ENCODE measurements at regions not wholly inside any gene's neighbourhood (a gene's known extent, or its start where the extent isn't known, plus 50 kb on each side); places are given as distances from the start of the nearest gene placed in this dataset.

- DNase-seq = peak; percentile 82
These were observed 954.0 kb upstream of the TENM3 start for GRCh38 chr4:181289198-181289597.

- no peak for DNase-seq
These were observed 951.6 kb upstream of the TENM3 start for GRCh38 chr4:181291615-181292014.

GRCh38 chr4:181293014-181293413 is 950.2 kb upstream of the TENM3 start:
- DNase-seq = no peak

GRCh38 chr4:181293541-181293940 is 949.7 kb upstream of the TENM3 start:
- DNase-seq = no peak

GRCh38 chr4:181294421-181294820 is 948.8 kb upstream of the TENM3 start:
- DNase-seq = no peak

GRCh38 chr4:181301735-181302710 is 941.2 kb upstream of the TENM3 start:
- peak; percentile 87 for DNase-seq

- no peak for DNase-seq
These were observed 935.4 kb upstream of the TENM3 start for GRCh38 chr4:181307824-181308223.

- peak; percentile 68 for DNase-seq
These were observed 934.5 kb upstream of the TENM3 start for GRCh38 chr4:181308476-181309312.

GRCh38 chr4:181312066-181312465 is 931.1 kb upstream of the TENM3 start:
- no peak for DNase-seq

GRCh38 chr4:181319629-181320028 is 923.6 kb upstream of the TENM3 start:
- DNase-seq = no peak

- DNase-seq = no peak
These were observed 920.1 kb upstream of the TENM3 start for GRCh38 chr4:181323061-181323460.

GRCh38 chr4:181330654-181331201 is 912.5 kb upstream of the TENM3 start:
- DNase-seq = no peak

- no peak for DNase-seq
These were observed 912.0 kb upstream of the TENM3 start for GRCh38 chr4:181331214-181331613.

- DNase-seq = no peak
These were observed 897.3 kb upstream of the TENM3 start for GRCh38 chr4:181345931-181346330.

GRCh38 chr4:181350615-181351415 is 892.4 kb upstream of the TENM3 start:
- no peak for DNase-seq

GRCh38 chr4:181364504-181364903 is 878.7 kb upstream of the TENM3 start:
- no peak for DNase-seq

- DNase-seq = no peak
These were observed 877.5 kb upstream of the TENM3 start for GRCh38 chr4:181365671-181366070.

- peak; percentile 42 for DNase-seq
These were observed 871.2 kb upstream of the TENM3 start for GRCh38 chr4:181372014-181372413.

GRCh38 chr4:181376058-181376457 is 867.1 kb upstream of the TENM3 start:
- DNase-seq = no peak

- no peak for DNase-seq
These were observed 855.1 kb upstream of the TENM3 start for GRCh38 chr4:181388061-181388460.

GRCh38 chr4:181416966-181417365 is 826.2 kb upstream of the TENM3 start:
- no peak for DNase-seq

GRCh38 chr4:181418496-181418895 is 824.7 kb upstream of the TENM3 start:
- peak; percentile 56 for DNase-seq

- no peak for DNase-seq
These were observed 822.3 kb upstream of the TENM3 start for GRCh38 chr4:181420950-181421349.
